Stomach (tissue), 4 donors: ENCODE measurements at regions not wholly inside any gene's neighbourhood (a gene's known extent, or its start where the extent isn't known, plus 50 kb on each side); places are given as distances from the start of the nearest gene placed in this dataset.

Source experiments
- CTCF ChIP-seq, 7 experiments: fragments of 450-650 bp in 4 of 7; fragments of 200-600 bp in 3 of 7; sonication (generic) in 3 of 7; IDR thresholded peaks; one replicate each; pipeline ENCODE4 v1.5.1; 2016 to 2019; ENCODE audit warnings: antibody characterized with exemption in 7 of 7, control low read depth in 2 of 7, mild to moderate bottlenecking in 1 of 7
- POLR2A ChIP-seq, 4 donors: fragments of 450-650 bp; IDR thresholded peaks; one replicate each; pipeline ENCODE4 v1.6.1; 2016; ENCODE audit warnings: antibody characterized with exemption in 4 of 4, control low read depth in 2 of 4, mild to moderate bottlenecking in 1 of 4, moderate library complexity in 1 of 4
- POLR2AphosphoS5 ChIP-seq, 3 donors: sonication (generic); formaldehyde crosslinking; IDR thresholded peaks; one replicate each; pipeline ENCODE4 v1.6.1; 2016; ENCODE audit warnings: antibody characterized with exemption in 3 of 3

GRCh38 chr10:54947605-54948004, 146.6 kb upstream of the PCDH15 start:
- TF ChIP-seq POLR2AphosphoS5 (IDR thresholded peaks at IDR 0.05) (no peak), CTCF (IDR thresholded peaks at IDR 0.05) (no peak), POLR2A (IDR thresholded peaks at IDR 0.05) (no peak)
